ENCODE measurements at regions not wholly inside any gene's neighbourhood (a gene's known extent, or its start where the extent isn't known, plus 50 kb on each side); places are given as distances from the start of the nearest gene placed in this dataset.

GRCh38 chr2:114113518-114113917 is 223.6 kb downstream of the ACTR3 start:
- TF ChIP-seq MBD4 (IDR thresholded peaks at IDR 0.05; ENCODE audit: borderline replicate concordance, low read length) (no peak), ZNF431 (CRISPR knock-in tag; IDR thresholded peaks at IDR 0.05; ENCODE audit: borderline replicate concordance, low read depth) (no peak), NR1H2 (CRISPR knock-in tag; IDR thresholded peaks at IDR 0.05; ENCODE audit: borderline replicate concordance, low read depth) (no peak), CTCF (CRISPR knock-in tag; IDR thresholded peaks at IDR 0.05) (no peak), ZNF282 (IDR thresholded peaks at IDR 0.05; ENCODE audit: partially characterized antibody) (no peak), KDM5B (CRISPR knock-in tag; IDR thresholded peaks at IDR 0.05; ENCODE audit: borderline replicate concordance) (no peak), PRDM15 (CRISPR knock-in tag; IDR thresholded peaks at IDR 0.05) (no peak), PAF1 (CRISPR knock-in tag; IDR thresholded peaks at IDR 0.05) (no peak), SIN3A (IDR thresholded peaks at IDR 0.05; ENCODE audit: borderline replicate concordance, low read depth, low read length) (no peak), BHLHE40 (IDR thresholded peaks at IDR 0.05; ENCODE audit: low read length) (no peak)
